HG03064 (cell line): ENCODE measurements at regions not wholly inside any gene's neighbourhood (a gene's known extent, or its start where the extent isn't known, plus 50 kb on each side); places are given as distances from the start of the nearest gene placed in this dataset.
"Not testable (repeated sequence)": the region's sequence is repeated elsewhere in the genome, so short reads cannot be mapped to it uniquely, and the experiment has no call there.

ENCODE experiments used
- ATAC-seq: cut with Tn5 transposase; IDR thresholded peaks from one replicate; pipeline ENCODE4 v1.9.1; 2021; ENCODE audit warnings: low read depth; ENCODE audit not compliant: unreplicated experiment

GRCh38 chr15:66959066-66959465 is 106.3 kb upstream of the SMAD3 start:
- no peak for ATAC-seq

DNA sequence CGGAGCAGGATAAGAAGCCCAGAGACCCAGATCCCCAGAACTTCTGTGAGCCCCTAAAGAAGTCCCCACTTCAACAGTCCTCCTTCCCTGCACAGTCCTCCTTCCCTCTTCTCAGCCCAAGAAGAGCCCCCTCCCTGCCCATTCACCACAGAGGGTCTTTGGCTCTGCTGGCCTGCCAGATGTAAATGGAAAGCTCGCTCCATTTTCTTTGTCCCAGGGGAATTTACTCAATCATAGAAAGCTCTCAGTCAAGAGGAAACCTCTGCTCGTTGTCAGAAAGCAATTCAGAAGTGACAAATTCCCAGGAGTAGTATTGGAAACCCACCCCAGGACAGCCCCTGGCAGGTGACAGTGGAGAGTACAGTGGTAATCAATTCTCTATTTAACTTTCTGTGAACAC is 105.5 kb upstream of the SMAD3 start:
- no peak for ATAC-seq

GRCh38 chr15:66960519-66960918 is 104.9 kb upstream of the SMAD3 start:
- no peak for ATAC-seq

- no peak for ATAC-seq
Measured at GRCh38 chr15:66961407-66961884, 104.0 kb upstream of the SMAD3 start.

DNA sequence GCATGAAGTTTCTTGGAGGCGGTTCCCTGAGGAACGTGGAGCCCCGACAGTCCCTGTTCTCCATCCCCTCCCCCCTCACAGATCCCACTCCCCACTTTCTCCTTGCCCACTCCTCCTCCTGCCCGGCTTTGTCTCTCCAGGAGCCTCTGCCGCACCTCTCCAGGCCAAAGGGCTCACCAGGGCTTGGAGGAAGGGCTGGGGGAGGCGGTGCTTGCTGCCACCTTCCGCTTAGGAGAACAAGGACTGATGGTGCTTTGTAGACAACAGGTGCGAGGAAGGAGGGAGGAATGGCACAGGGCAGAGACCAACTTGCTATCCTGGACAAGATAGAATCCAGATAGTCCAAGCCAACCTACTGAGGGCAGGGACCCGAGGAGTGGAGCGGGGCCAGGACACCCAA is 103.5 kb upstream of the SMAD3 start:
- ATAC-seq = no peak

GRCh38 chr15:66962522-66962921 is 102.9 kb upstream of the SMAD3 start:
- ATAC-seq = no peak

GRCh38 chr15:66963084-66963483 is 102.3 kb upstream of the SMAD3 start:
- no peak for ATAC-seq

- ATAC-seq = no peak
Measured at GRCh38 chr15:66963710-66964109, 101.7 kb upstream of the SMAD3 start.

GRCh38 chr15:66964111-66964738 is 101.2 kb upstream of the SMAD3 start:
- ATAC-seq = no peak

GRCh38 chr15:66964791-66965190 is 100.6 kb upstream of the SMAD3 start:
- no peak for ATAC-seq

- no peak for ATAC-seq
Measured at GRCh38 chr15:66965201-66965900, 100.1 kb upstream of the SMAD3 start.

DNA sequence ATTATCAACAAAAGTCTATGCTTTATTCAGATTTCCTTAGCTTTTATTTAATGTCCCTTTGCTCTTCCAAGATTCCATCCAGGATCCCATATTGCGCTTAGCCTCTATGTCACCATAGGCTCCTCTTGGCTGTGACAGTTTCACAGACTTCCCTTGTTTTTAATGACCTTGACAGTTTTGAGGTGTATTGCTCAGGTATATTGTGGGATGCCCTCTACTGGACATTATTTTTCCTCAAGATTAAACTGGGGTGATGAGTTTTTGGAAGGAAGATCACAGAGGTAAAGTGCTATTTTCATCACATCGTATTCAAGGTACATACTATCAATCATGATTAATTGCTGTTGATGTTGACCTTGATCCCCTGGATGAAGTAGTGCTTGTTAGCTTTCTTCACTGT is 99.1 kb upstream of the SMAD3 start:
- ATAC-seq = no peak

GRCh38 chr15:66968806-66969596 is 96.4 kb upstream of the SMAD3 start:
- no peak for ATAC-seq

GRCh38 chr15:66974131-66974530 is 91.3 kb upstream of the SMAD3 start:
- not testable (repeated sequence) for ATAC-seq

GRCh38 chr15:66976106-66976640 is 89.2 kb upstream of the SMAD3 start:
- ATAC-seq = not testable (repeated sequence)

DNA sequence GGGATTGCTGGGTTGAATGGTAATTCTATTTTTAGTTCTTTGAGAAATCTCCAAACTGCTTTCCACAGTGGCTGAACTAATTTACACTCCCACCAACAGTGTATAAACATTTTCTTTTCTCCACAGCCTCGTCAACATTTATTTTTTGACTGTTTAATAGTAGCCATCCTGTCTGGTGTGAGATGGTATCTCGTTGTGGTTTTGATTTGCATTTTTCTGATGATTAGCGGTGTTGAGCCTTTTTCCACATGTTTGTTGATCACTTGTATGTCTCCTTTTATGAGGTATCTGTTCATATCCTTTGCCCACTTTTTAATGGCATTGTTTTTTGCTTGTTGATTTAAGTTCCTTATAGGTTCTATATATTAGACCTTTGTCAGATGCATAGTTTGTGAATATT is 85.1 kb upstream of the SMAD3 start:
- ATAC-seq = not testable (repeated sequence)

- ATAC-seq = no peak
Measured at GRCh38 chr15:66981771-66982170, 83.6 kb upstream of the SMAD3 start.

- ATAC-seq = no peak
Measured at GRCh38 chr15:66982250-66982649, 83.2 kb upstream of the SMAD3 start.

DNA sequence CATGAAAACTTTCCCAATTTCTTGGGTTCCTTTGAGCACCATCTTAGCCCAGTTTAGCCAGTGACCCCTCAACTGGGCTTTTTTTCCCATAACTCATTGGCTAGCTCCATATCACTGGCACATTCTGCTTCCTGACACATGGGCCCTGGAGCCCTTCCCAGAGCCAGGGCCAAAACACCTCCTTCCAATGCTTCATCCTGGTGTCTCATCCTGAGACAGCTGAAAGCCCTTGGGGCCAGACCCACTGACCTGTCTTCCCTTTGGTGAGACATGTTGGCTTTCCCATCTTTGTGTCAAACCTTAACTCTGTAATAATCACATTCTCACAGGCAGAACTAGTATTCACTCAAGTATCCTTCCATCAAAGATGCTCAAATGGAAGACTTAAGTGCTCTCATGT is 82.6 kb upstream of the SMAD3 start:
- ATAC-seq = no peak

DNA sequence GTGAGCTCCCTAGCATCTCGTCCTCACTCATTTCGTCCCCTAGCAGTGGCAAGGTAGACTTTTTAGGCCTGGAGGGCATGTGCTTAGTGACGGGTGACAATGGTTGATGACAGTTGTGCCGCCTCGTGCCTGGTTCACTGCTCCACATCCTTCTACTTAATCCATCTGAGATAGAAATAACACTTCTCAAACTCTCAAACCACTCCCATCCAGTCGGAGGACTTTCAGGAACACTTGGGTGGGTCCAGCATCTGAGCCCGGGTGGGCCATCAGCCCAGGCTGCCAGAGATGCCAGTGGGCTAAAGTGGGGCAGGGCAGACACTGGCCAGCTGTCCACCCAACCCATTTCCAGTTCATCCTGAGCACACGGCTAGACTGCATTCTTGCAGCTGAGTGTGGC is 79.7 kb upstream of the SMAD3 start:
- no peak for ATAC-seq

DNA sequence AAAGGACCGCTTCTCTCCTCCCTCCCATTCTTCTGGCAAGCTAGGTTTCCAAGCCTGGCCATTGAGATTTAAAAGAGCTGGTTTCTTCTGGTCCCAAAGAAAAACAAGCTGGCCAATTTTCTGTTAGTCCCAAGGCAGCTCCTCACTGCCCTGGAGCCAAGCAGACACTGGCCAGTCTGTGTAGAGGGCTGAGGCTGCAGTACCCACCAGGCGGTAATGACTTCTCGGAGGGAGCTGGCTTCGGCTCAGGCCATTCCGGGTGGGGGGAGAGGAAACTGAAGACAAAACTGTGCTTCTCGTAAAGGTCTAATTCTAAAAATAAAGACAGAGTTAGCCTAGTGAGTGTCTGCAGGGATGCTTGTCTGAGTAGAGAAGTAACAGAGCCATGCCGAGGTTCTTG is 78.5 kb upstream of the SMAD3 start:
- no peak for ATAC-seq
